Head of caudate nucleus (tissue), 42 donors: ENCODE measurements at regions not wholly inside any gene's neighbourhood (a gene's known extent, or its start where the extent isn't known, plus 50 kb on each side); places are given as distances from the start of the nearest gene placed in this dataset.

Experiments
- DNase-seq, 42 donors: peaks; one replicate each; pipeline versions ENCODE4 v3.0.0 to v3.0.0-alpha.2; 2020 to 2021; ENCODE audit warnings: mixed read lengths in 7 of 42
- intact Hi-C: fragments of 100-400 bp; cut with DNase I; formaldehyde crosslinking; loops from one replicate; pipeline ENCODE4 v1.15.0; 2022

DNA sequence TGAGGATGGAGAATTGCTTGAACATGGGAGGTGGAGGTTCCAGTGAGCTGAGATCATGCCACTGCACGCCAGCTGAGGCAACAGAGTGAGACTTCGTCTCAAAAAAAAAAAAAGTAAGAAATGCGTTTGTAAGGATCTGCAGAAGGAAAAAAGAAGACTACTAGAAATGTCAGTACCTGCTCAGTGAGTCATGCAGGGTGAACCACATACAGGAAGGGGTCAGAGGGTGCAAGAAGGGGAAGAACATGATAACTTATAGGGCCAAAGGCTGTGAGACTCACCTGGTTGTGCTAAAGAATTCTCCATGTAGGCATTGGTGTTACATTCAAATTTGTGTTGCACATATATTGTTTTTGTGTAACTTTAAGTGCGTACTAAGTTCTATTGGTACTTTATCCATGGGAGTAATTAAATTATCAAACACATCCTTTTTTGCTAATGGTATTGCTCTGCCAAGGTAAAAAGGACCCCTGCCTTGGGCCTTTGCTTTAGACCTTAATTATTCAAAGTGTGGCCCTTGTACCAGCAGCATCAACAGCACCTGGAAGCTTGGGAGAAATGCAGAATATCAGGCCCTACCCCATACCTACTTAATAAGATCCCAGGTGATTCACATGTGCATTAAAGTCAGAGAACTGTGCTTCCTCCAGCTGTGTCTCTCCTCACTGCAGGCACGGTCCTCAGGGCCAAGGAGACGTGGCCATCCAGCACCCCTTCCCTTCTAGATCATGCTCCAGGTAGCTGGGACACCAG, 96.4 kb upstream of the PPP2R5A start:
- no peak for DNase-seq
- intact Hi-C loops = no loop called here

DNA sequence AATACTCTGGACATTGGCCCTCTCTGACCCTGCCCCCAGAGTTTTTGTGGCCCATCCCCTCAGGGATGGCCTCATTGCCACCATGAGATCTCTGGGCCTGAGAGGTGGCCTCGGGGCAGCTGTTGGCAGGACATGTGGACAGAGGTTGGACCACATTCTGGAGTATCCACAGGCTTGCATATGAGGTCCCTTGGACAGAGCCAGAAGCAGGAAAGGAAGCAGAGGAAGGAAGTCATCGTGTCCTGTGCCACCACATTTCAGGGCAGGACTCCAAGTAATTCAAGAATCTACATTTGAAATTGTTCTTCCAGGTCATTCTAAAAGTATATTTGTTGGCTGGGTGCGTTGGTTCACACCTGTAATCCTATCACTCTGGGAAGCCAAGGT, 95.9 kb upstream of the PPP2R5A start:
- intact Hi-C loops = no loop called here
- no peak for DNase-seq

GRCh38 chr1:212190169-212190568, 95.0 kb upstream of the PPP2R5A start:
- no peak for DNase-seq
- intact Hi-C loops = no loop called here

DNA sequence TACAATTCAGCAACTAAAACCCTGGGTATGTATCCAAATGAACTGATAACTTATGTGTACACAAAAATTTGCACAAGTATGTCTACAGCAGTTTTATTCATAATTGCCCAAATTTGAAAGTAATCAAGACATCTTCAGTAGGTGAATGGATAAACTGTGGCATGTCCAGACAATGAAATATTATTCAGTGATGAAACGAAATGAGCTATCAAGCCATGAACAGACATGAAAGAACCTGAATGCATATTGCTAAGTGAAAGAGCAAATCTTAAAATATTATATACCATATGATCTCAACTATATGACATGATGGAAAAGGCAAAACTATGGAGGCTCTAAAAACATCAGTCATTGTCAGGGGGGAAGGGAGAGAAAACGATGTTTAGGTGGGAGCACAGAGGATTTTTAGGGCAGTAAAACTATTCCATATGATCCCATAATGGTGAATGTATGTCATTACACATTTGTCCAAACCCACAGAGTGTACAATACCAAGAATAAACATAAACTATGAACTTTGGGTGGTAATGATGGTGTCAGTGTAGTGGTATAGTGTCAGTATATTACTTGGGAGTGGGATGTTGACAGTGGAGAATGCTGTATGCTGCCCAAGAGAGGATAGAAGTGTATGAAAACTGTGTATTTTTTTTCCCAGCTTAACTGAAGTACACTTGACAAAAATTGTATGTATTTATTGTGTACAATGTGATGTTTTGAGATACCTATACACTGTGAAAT, 92.8 kb upstream of the PPP2R5A start:
- intact Hi-C loops = no loop called here
- no peak for DNase-seq

DNA sequence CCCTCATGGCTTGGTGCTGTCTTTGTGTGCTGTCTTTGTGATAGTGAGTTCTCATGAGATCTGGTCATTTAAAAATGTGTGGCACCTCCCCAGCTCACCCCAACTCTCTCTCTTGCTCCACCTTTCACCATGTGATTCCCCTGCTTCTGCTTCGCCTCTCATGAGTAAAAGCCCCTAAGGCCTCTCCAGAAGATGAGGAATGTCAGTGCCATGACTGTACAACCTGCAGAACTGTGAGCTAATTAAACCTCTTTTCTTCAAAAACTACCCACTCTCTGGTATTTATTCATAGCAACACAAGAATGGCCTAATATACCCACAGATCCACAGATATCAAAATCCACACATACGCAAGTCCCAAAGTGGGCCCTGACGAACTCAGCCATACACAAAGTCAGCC, 88.9 kb upstream of the PPP2R5A start:
- intact Hi-C loops = no loop called here
- no peak for DNase-seq

DNA sequence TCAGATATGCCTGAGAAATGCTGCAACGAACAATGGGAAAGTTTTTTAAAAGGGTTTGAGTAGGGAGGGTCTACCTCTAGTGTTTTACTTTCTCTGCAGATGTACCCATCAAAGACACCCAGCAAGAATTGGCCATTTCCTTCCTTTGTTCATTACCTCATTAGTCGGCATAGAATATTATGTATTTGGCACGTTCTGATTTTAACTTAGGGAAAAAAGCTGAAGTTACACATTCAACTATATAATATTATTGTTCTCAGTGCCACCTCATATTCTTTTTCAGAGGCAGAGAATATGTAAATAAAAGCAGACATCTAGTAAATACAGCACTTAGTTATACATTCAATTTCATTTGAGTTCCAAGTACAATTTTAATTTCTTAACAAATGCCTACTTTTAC, 83.7 kb upstream of the PPP2R5A start:
- intact Hi-C loops = no loop called here
- DNase-seq = no peak

DNA sequence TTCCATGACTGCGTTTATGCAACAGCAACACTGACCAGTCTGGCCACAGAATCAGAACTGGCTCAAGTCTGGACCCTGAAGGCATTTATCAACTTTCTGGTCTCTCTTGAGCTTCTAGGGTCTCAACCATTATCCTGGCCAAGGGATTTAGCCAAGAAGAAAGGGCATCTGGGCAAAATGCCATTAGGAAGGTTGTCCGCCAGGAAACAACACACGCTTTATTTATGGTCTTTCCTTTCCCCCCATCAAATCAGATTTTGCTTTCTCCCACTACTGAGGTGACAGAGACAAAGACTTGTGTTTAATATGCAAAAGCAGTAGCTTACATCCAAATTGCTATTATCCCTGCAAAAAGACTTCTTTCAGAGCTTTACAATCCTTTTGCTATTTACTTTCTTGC, 81.6 kb upstream of the PPP2R5A start:
- intact Hi-C loops = no loop called here
- peak in 7 of 42 donors; percentile 10 to 51 (median 28) for DNase-seq

DNA sequence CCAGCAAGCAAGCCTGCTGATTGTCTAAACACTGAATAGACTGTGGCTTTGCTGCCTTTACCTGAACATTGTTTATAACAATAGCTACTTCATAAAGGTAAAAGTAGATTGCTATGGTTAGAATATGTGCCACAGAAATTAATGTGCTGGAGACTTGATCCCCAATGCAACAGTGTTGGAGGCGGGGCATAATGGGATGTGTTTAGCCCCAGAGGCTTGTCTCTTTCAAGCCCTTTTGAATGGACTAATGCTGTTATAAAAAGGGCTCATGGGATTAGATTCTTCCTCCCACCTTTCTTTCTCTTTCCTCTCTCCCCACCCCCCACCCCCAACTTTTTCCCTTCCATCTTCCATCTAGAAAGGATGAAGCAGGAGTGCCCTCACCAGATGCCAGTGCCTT, 80.2 kb upstream of the PPP2R5A start:
- intact Hi-C loops = no loop called here
- no peak for DNase-seq

- intact Hi-C loops = no loop called here
- peak in 26 of 42 donors; percentile 6 to 88 (median 40) for DNase-seq
Observed at GRCh38 chr1:212205843-212206242, 79.4 kb upstream of the PPP2R5A start.

- intact Hi-C loops = no loop called here
- no peak for DNase-seq
Observed at GRCh38 chr1:212207118-212207517, 78.1 kb upstream of the PPP2R5A start.

GRCh38 chr1:212207822-212208520, 77.2 kb upstream of the PPP2R5A start:
- peak in 5 of 42 donors; percentile 6 to 44 (median 19) for DNase-seq
- intact Hi-C loops = no loop called here

DNA sequence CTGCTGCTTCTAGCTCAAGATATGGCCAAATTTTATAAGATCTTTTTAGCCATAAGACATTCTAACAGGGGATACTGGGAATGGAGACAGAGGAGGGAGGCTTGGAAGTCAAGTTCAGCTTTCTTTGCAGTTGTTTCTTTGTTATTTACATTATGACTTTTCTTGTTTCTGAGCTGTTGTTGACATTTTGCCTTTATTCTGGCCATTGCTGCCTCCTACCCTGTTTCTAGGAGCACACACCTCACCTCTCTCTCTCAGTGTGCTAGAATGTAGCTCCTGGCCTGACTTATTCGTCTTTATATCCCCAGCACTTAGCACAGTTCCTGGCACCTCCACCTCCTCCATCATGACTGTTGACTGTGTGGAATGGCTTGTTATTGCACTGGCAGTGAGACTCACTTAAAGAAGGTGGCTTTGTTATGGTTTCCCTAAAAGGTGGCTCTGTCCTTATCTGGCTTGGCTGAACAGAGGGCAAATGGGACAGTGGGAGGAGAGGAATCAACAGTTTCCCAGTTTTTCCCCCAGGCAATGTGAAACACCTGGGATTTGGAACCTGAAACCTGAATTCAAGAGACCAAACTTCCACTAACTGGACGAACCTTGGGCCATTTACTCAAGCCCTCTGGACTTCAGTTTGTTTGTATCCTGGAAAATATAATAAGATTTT, 76.1 kb upstream of the PPP2R5A start:
- intact Hi-C loops = no loop called here
- no peak for DNase-seq

DNA sequence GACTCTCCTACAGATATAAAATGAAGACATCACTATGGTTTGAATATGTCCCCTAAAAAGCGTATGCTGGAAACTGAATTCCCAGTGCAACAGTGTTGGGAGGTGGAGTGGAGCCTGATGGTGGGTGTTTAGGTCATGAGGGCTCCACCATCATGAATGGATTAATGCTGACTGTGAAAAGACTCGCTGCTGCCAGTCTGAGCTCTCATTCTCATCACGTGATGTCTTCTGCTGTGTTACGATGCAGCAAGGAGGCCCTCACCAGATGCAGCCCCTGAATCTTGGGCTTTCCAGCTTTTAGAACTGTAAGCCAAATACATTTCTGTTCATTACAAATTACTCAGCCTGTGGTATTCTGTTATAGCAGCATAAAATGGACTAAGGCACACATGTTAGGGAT, 73.8 kb upstream of the PPP2R5A start:
- no peak for DNase-seq
- intact Hi-C loops = no loop called here

GRCh38 chr1:212212343-212212742, 72.9 kb upstream of the PPP2R5A start:
- intact Hi-C loops = no loop called here
- DNase-seq = no peak

GRCh38 chr1:212212906-212213305, 72.3 kb upstream of the PPP2R5A start:
- DNase-seq = no peak
- intact Hi-C loops = no loop called here

- DNase-seq = no peak
- intact Hi-C loops = no loop called here
Observed at GRCh38 chr1:212213784-212214183, 71.4 kb upstream of the PPP2R5A start.

GRCh38 chr1:212214325-212214724, 70.9 kb upstream of the PPP2R5A start:
- intact Hi-C loops = no loop called here
- DNase-seq = no peak

GRCh38 chr1:212215910-212216309, 69.3 kb upstream of the PPP2R5A start:
- DNase-seq = no peak
- intact Hi-C loops = no loop called here

DNA sequence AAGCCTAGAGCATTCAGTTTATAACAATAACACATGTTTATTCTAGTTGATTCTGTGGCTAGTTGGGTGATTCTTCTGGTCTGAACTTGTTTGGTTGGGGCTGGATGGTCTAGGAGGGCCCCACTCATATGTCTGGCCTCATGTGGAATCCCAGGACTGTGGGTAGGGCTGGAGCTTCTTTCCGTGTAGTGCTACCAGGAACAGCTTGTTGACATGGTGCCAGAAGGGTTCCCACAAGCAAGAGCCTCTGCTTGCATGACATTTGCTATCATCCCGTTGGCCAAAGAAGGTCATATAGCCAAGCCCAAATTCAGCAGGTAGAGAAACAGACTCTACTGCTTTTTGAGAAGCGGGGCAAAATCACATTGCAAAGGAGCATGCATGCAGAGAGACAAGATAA, 67.6 kb upstream of the PPP2R5A start:
- DNase-seq = no peak
- intact Hi-C loops = no loop called here

- intact Hi-C loops = no loop called here
- DNase-seq = no peak
Observed at GRCh38 chr1:212218065-212218464, 67.1 kb upstream of the PPP2R5A start.
